ENCODE measurements at regions not wholly inside any gene's neighbourhood (a gene's known extent, or its start where the extent isn't known, plus 50 kb on each side); places are given as distances from the start of the nearest gene placed in this dataset.

GRCh38 chr10:10860455-10860976 is 157.2 kb upstream of the CELF2 start:
- no peak for TF ChIP-seq CTCF (IDR thresholded peaks at IDR 0.05; ENCODE audit: low read depth, low read length)
- Histone ChIP-seq H3K27me3 (no peaks in the 10 kb centered on the region), H3K27ac (no peak overlapping the region), H3K9me3 (ENCODE audit: low read depth) (no peaks in the 10 kb centered on the region), H3K4me3 (no peak overlapping the region), H3K36me3 (no peaks in the 10 kb centered on the region), H3K4me1 (ENCODE audit: low read depth) (peaks cover 4% of the 10 kb centered on the region)
- no peak for DNase-seq (ENCODE audit: low read depth in 1 of 2, low spot score in 1 of 2)

GRCh38 chr10:10865303-10865702 is 152.4 kb upstream of the CELF2 start:
- TF ChIP-seq CTCF (IDR thresholded peaks at IDR 0.05; ENCODE audit: low read depth, low read length), result no peak
- no peaks in the 10 kb centered on the region for H3K27me3 ChIP-seq
- no peak overlapping the region for H3K27ac ChIP-seq
- H3K4me3 ChIP-seq, result no peak overlapping the region
- H3K36me3 ChIP-seq, result no peaks in the 10 kb centered on the region
- no peaks in the 10 kb centered on the region for H3K9me3 ChIP-seq (ENCODE audit: low read depth)
- DNase-seq (ENCODE audit: low read depth in 1 of 2, low spot score in 1 of 2), result no peak
- H3K4me1 ChIP-seq (ENCODE audit: low read depth), result no peaks in the 10 kb centered on the region

- Histone ChIP-seq H3K27me3 (no peaks in the 10 kb centered on the region), H3K27ac (no peak overlapping the region), H3K36me3 (no peaks in the 10 kb centered on the region), H3K4me1 (ENCODE audit: low read depth) (no peaks in the 10 kb centered on the region), H3K4me3 (no peak overlapping the region), H3K9me3 (ENCODE audit: low read depth) (no peaks in the 10 kb centered on the region)
- DNase-seq (ENCODE audit: low read depth in 1 of 2, low spot score in 1 of 2), result no peak
- TF ChIP-seq CTCF (IDR thresholded peaks at IDR 0.05; ENCODE audit: low read depth, low read length), result no peak
These were observed 151.8 kb upstream of the CELF2 start for GRCh38 chr10:10865913-10866312.

- Histone ChIP-seq H3K9me3 (ENCODE audit: low read depth) (no peaks in the 10 kb centered on the region), H3K4me3 (no peak overlapping the region), H3K27me3 (no peaks in the 10 kb centered on the region), H3K4me1 (ENCODE audit: low read depth) (peaks cover 8% of the 10 kb centered on the region), H3K36me3 (no peaks in the 10 kb centered on the region), H3K27ac (no peak overlapping the region)
- DNase-seq (ENCODE audit: low read depth in 1 of 2, low spot score in 1 of 2), result peak in 1 of 2 donors; percentile 63
- no peak for TF ChIP-seq CTCF (IDR thresholded peaks at IDR 0.05; ENCODE audit: low read depth, low read length)
These were observed 148.1 kb upstream of the CELF2 start for GRCh38 chr10:10869592-10869991.

- no peak overlapping the region for H3K27ac ChIP-seq
- no peaks in the 10 kb centered on the region for H3K9me3 ChIP-seq (ENCODE audit: low read depth)
- no peak overlapping the region for H3K4me3 ChIP-seq
- no peaks in the 10 kb centered on the region for H3K27me3 ChIP-seq
- DNase-seq (ENCODE audit: low read depth in 1 of 2, low spot score in 1 of 2), result no peak
- no peaks in the 10 kb centered on the region for H3K36me3 ChIP-seq
- peaks cover 8% of the 10 kb centered on the region for H3K4me1 ChIP-seq (ENCODE audit: low read depth)
- no peak for TF ChIP-seq CTCF (IDR thresholded peaks at IDR 0.05; ENCODE audit: low read depth, low read length)
These were observed 147.0 kb upstream of the CELF2 start for GRCh38 chr10:10870523-10871241.
